ENCODE measurements at regions not wholly inside any gene's neighbourhood (a gene's known extent, or its start where the extent isn't known, plus 50 kb on each side); places are given as distances from the start of the nearest gene placed in this dataset.

DNA sequence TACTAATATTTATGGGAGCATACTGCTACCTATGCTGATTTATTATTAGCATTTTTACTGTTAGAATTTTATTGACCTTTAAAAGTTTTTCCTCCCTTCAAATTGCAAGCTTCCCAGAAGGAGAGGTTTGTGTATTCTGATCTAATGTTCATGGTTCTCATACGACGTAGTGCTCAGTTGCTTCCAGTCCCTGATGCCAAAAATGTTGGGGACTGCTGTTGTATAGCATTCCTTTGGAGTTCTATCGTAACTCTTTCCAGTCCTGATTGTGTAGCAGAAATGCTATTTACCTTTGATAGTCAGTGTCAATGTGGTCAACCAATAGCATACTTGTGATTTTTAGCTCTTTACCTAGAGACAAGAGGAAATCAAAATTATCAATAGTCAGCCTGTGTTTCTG lies 69.5 kb upstream of the ZSWIM2 start:
- no peak overlapping the region for H3K27ac ChIP-seq
- TF ChIP-seq ZFX (IDR thresholded peaks at IDR 0.05; ENCODE audit: borderline replicate concordance) = no peak
- TF ChIP-seq, protein P1, sequence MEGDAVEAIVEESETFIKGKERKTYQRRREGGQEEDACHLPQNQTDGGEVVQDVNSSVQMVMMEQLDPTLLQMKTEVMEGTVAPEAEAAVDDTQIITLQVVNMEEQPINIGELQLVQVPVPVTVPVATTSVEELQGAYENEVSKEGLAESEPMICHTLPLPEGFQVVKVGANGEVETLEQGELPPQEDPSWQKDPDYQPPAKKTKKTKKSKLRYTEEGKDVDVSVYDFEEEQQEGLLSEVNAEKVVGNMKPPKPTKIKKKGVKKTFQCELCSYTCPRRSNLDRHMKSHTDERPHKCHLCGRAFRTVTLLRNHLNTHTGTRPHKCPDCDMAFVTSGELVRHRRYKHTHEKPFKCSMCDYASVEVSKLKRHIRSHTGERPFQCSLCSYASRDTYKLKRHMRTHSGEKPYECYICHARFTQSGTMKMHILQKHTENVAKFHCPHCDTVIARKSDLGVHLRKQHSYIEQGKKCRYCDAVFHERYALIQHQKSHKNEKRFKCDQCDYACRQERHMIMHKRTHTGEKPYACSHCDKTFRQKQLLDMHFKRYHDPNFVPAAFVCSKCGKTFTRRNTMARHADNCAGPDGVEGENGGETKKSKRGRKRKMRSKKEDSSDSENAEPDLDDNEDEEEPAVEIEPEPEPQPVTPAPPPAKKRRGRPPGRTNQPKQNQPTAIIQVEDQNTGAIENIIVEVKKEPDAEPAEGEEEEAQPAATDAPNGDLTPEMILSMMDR (IDR thresholded peaks at IDR 0.05) = no peak

DNA sequence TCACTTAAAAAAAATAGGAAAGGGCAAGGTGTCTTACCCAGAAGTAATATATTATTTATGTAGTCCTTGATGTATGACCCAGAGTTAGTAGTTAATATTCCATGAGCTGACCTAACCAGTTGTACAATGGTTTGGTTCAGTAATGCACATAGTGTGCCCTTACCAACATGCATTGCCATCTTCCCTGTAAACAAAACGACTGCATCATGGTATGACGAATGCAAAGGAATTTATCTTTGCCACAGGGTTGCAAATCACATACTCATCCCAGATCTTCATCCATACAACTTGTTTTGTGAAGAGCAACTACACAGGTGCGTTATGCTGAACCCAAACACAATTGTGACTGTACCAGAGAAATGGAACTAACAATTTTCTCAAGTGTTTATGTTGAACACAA lies 68.9 kb upstream of the ZSWIM2 start:
- TF ChIP-seq ZFX (IDR thresholded peaks at IDR 0.05; ENCODE audit: borderline replicate concordance) = no peak
- TF ChIP-seq, protein P1 (IDR thresholded peaks at IDR 0.05) = no peak
- H3K27ac ChIP-seq = no peak overlapping the region

DNA sequence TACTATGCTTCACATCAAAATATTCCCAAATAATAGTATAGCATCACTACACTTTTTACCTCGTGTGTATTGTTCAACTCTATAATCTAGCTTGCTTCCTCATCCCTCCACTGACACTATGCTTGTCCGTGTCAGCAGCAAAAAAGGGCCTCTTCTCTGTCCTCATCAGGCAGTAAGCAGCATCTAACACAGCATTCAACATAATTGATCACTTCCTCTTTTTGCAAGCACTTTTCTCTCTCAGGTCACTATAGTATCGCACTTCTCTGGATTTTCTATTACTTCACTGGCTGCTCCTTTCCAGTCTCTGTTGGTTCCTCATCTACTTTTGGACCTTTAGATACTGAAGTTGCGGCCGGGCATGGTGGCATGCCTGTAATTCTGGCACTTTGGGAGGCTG lies 64.9 kb upstream of the ZSWIM2 start:
- no peak overlapping the region for H3K27ac ChIP-seq

DNA sequence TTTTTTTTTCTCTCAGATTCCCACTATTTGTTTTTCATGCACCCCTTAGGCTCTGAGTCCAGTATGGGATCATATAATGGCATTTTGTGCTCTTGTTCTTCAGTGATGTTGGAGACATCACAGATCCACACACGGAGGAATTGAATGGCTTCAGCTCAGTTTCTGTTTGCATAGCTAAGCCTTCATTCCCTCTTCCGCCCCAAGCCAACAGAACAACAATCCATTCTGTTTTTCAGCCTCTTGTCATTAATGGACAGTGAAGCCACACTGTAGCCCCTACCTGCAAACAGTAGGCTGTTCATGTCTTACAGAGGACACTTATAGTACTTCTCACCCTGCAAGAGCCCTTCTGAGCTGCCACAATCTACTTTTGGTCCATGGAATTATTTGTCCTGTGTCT lies 64.0 kb upstream of the ZSWIM2 start:
- TF ChIP-seq, protein P1 (IDR thresholded peaks at IDR 0.05) = no peak
- TF ChIP-seq ZFX (IDR thresholded peaks at IDR 0.05; ENCODE audit: borderline replicate concordance) = no peak

More for the DNA sequence above, 64.9 kb upstream of the ZSWIM2 start:
- no peak for TF ChIP-seq ZFX (IDR thresholded peaks at IDR 0.05; ENCODE audit: borderline replicate concordance)
- TF ChIP-seq, protein P1 (IDR thresholded peaks at IDR 0.05) = no peak

DNA sequence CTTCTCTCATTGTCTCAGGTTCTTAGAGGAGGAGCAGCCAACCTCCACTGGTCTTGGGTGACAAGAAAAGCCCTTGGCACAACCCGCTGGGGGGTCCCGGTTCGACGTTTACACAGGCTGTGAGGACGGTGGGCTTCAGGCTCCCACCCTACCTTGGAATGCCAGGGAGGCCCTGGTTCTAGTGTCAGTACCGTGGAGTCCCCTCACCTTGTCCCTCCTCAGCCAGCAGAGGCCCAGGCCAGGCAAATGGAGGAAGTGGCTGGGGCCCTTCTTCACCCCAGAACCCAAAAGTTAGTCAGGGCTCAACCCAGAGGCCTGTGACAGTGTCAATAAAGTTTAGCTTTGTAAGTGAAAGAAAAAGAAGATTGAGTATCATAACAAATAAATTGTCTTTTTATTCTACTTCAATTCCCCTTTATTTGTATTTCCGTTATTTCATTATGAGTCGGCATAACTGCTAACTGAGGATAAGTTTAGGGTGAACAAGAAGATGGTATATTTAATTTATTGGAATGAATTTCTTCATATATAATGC lies 62.6 kb upstream of the ZSWIM2 start:
- H3K27ac ChIP-seq = no peak overlapping the region
- TF ChIP-seq ZFX (IDR thresholded peaks at IDR 0.05; ENCODE audit: borderline replicate concordance) = no peak
- TF ChIP-seq, protein P1 (IDR thresholded peaks at IDR 0.05) = no peak

More for the DNA sequence above, 64.0 kb upstream of the ZSWIM2 start:
- no peak overlapping the region for H3K27ac ChIP-seq

DNA sequence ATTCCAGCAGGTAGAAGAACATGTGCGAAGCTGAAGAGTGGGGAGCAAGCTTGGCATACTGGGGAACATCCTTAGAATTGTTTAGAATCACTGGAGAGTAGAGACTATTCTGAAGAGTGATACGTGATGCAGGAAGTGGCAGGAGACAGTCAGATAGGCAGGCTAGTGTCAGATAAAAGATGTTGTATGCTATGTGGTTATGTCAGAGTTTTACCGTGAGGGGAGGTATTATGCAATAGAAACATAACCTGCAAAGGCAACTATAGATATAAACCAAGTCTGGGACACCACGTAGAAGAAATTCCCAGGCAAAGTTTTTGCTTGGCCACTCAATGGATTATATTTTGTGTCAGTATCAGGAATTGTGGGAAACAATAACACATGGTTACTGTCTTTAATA lies 62.0 kb upstream of the ZSWIM2 start:
- TF ChIP-seq, protein P1 (IDR thresholded peaks at IDR 0.05) = no peak
- no peak overlapping the region for H3K27ac ChIP-seq

DNA sequence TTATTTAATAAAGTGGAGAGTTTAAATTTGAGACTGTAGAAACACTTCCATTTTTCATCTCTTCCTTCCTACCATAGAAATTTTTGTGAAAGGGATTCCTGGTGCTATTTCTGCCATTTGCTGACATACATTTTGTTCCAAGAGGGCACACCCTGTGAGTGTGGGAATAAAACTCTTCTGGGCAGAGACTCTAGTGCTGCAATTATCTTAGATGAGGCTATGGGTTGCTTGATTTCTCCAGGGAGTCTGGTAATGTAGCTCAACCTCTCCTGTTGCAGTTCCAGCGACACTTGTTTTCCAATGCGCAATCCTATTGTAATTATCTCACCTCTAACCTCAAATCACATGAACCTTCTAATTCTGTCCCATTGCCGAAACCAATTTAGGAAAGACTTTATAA lies 60.1 kb upstream of the ZSWIM2 start:
- H3K27ac ChIP-seq = no peak overlapping the region
- no peak for TF ChIP-seq ZFX (IDR thresholded peaks at IDR 0.05; ENCODE audit: borderline replicate concordance)
- TF ChIP-seq, protein P1 (IDR thresholded peaks at IDR 0.05) = no peak
